Natural killer cell (primary cell): ENCODE measurements at regions not wholly inside any gene's neighbourhood (a gene's known extent, or its start where the extent isn't known, plus 50 kb on each side); places are given as distances from the start of the nearest gene placed in this dataset.

Experiments
- ATAC-seq, 3 donors: fragments of 150-1000 bp in 2 of 3; fragments of 200-7000 bp in 1 of 3; cut with Tn5 transposase; 1 replicate in 1 of 3; 2 replicates in 2 of 3; pipeline ENCODE4 v1.10.0; 2021; ENCODE audit warnings: mild to moderate bottlenecking in 2 of 3, moderate library complexity in 2 of 3
- DNase-seq, 2 donors: peaks; one replicate each; pipeline versions ENCODE4 v3.0.0 to v3.0.0-alpha.2; 2013 to 2021; ENCODE audit warnings: mixed read lengths in 1 of 2
- H3K27ac ChIP-seq: one replicate; pipeline ENCODE4 v1.5.1; 2013; ENCODE audit warnings: mild to moderate bottlenecking, low read length
- H3K27me3 ChIP-seq: one replicate; pipeline ENCODE4 v1.6.1; 2013; ENCODE audit warnings: low read length; ENCODE audit not compliant: control insufficient read depth, insufficient read depth
- H3K36me3 ChIP-seq: one replicate; pipeline ENCODE4 v1.6.1; 2013; ENCODE audit warnings: low read length; ENCODE audit not compliant: control insufficient read depth, insufficient read depth
- H3K4me1 ChIP-seq: one replicate; pipeline ENCODE4 v1.6.1; 2013; ENCODE audit warnings: low read length; ENCODE audit not compliant: control insufficient read depth, insufficient read depth
- H3K4me3 ChIP-seq: one replicate; pipeline ENCODE4 v1.5.1; 2013; ENCODE audit warnings: low read length
- H3K9me3 ChIP-seq: one replicate; pipeline ENCODE4 v1.6.1; 2013; ENCODE audit warnings: low read length; ENCODE audit not compliant: control insufficient read depth, insufficient read depth
- H3K27ac Mint-ChIP-seq, 2 donors: one replicate each; pipeline ENCODE4 v1.8.0; 2022; ENCODE audit warnings: mild to moderate bottlenecking in 2 of 2, mixed read lengths in 2 of 2, moderate library complexity in 1 of 2
- H3K27me3 Mint-ChIP-seq, 2 donors: one replicate each; pipeline ENCODE4 v1.8.0; 2022; ENCODE audit warnings: low read depth in 2 of 2, mixed read lengths in 2 of 2
- H3K36me3 Mint-ChIP-seq: one replicate; pipeline ENCODE4 v1.8.0; 2022; ENCODE audit warnings: mixed read lengths
- H3K4me1 Mint-ChIP-seq, 2 donors: one replicate each; pipeline ENCODE4 v1.8.0; 2022; ENCODE audit warnings: mixed read lengths in 2 of 2
- H3K4me3 Mint-ChIP-seq: one replicate; pipeline ENCODE4 v1.8.0; 2022; ENCODE audit warnings: mild to moderate bottlenecking, moderate library complexity, mixed read lengths
- H3K9me3 Mint-ChIP-seq, 2 donors: one replicate each; pipeline ENCODE4 v1.8.0; 2022; ENCODE audit warnings: mixed read lengths in 2 of 2
- WGBS: methylation state at CpG from one replicate; pipeline ENCODE4 v1.1.7; 2013; ENCODE audit warnings: missing lambda C conversion rate; ENCODE audit not compliant: insufficient coverage; 5-methylcytosine and 5-hydroxymethylcytosine counted together
- intact Hi-C: fragments of 100-400 bp; cut with micrococcal nuclease; formaldehyde crosslinking; loops from one replicate; pipeline ENCODE4 v1.14.2; 2022
- TF ChIP-seq, protein P1 (sequence below): fragments of 200-600 bp; IDR thresholded peaks from one replicate; pipeline ENCODE4 v1.8.0; 2022; ENCODE audit warnings: antibody characterized with exemption

- no peaks in the 10 kb centered on the region for H3K36me3 ChIP-seq
- H3K4me1 Mint-ChIP-seq: peaks cover 31 to 32% of the 10 kb centered on the region in 2 donors
- peak overlapping the region; percentile 5 for H3K4me3 Mint-ChIP-seq
- no peak overlapping the region for H3K4me3 ChIP-seq
- H3K27ac Mint-ChIP-seq: peak overlapping the region; percentile 73 to 81
- TF ChIP-seq, protein P1, sequence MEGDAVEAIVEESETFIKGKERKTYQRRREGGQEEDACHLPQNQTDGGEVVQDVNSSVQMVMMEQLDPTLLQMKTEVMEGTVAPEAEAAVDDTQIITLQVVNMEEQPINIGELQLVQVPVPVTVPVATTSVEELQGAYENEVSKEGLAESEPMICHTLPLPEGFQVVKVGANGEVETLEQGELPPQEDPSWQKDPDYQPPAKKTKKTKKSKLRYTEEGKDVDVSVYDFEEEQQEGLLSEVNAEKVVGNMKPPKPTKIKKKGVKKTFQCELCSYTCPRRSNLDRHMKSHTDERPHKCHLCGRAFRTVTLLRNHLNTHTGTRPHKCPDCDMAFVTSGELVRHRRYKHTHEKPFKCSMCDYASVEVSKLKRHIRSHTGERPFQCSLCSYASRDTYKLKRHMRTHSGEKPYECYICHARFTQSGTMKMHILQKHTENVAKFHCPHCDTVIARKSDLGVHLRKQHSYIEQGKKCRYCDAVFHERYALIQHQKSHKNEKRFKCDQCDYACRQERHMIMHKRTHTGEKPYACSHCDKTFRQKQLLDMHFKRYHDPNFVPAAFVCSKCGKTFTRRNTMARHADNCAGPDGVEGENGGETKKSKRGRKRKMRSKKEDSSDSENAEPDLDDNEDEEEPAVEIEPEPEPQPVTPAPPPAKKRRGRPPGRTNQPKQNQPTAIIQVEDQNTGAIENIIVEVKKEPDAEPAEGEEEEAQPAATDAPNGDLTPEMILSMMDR: no peak
- intact Hi-C loops: no loop called here
- H3K27me3 ChIP-seq: no peaks in the 10 kb centered on the region
- DNase-seq: no peak
- H3K9me3 Mint-ChIP-seq: peaks cover 0 to 2% of the 10 kb centered on the region in 2 donors
- H3K4me1 ChIP-seq: peaks cover 10% of the 10 kb centered on the region
- no peak overlapping the region for H3K27ac ChIP-seq
- peaks cover 19% of the 10 kb centered on the region for H3K36me3 Mint-ChIP-seq
- no peaks in the 10 kb centered on the region for H3K9me3 ChIP-seq
- no peak for ATAC-seq
- H3K27me3 Mint-ChIP-seq: no peaks in the 10 kb centered on the region
Measured at GRCh38 chr1:222421380-222421779, 126.5 kb downstream of the HHIPL2 start.

DNA sequence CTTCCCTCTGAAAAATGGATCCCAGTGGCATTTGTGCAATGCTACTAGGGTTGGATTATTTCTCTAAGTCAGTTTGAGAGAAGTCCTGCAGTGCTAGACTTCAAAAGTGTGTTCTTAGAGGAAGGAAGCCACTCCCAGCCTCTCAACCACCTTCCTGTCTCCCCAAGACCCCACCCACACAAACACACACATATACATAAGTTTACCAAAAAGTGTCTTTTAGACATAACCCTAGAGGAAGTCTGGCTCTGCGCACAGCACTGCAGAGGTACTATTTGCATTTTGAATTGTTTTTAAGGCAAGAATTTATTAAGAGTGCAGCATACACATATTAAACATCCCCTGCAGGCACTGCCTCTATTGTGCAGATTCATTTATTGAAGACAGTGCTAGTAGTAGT lies 127.3 kb downstream of the HHIPL2 start:
- H3K4me1 Mint-ChIP-seq: peaks cover 31 to 32% of the 10 kb centered on the region in 2 donors
- Histone ChIP-seq H3K27ac (no peak overlapping the region), H3K27me3 (no peaks in the 10 kb centered on the region), H3K36me3 (no peaks in the 10 kb centered on the region), H3K4me1 (peaks cover 10% of the 10 kb centered on the region), H3K4me3 (no peak overlapping the region), H3K9me3 (no peaks in the 10 kb centered on the region)
- peak overlapping the region; percentile 73 to 81 for H3K27ac Mint-ChIP-seq
- peaks cover 13% of the 10 kb centered on the region for H3K36me3 Mint-ChIP-seq
- DNase-seq: peak in 1 of 2 donors; percentile 72
- ATAC-seq: peak in 1 of 3 donors; percentile 70
- TF ChIP-seq, protein P1: no peak
- intact Hi-C loops: no loop called here
- H3K27me3 Mint-ChIP-seq: no peaks in the 10 kb centered on the region
- H3K9me3 Mint-ChIP-seq: peaks cover 0 to 2% of the 10 kb centered on the region in 2 donors
- H3K4me3 Mint-ChIP-seq: peak overlapping the region; percentile 72
- WGBS: no CpG with 5 or more reads among the region's 1 CpG

DNA sequence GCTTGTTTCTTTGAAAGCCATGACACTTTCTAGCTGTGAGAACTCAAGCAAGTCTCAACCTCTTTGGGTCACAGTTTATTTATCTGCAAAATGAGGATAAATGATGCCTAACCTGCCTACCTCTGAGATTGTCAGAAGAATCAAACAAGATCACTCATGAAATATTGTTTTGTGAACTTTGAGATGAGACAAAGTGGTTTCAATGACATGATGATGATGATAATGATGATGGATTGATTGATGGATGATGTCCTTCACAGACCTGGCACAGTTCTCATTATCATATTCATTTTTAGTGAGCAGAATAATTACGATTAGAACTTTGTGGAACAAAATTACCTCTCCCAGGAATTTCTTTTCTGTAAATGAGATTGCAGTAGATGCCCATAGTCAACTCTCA lies 129.2 kb downstream of the HHIPL2 start:
- intact Hi-C loops: no loop called here
- DNase-seq: no peak
- Histone ChIP-seq H3K36me3 (no peaks in the 10 kb centered on the region), H3K27me3 (no peaks in the 10 kb centered on the region), H3K4me3 (no peak overlapping the region), H3K4me1 (peaks cover 10% of the 10 kb centered on the region), H3K27ac (no peak overlapping the region), H3K9me3 (no peaks in the 10 kb centered on the region)
- H3K9me3 Mint-ChIP-seq: peaks cover 0 to 2% of the 10 kb centered on the region in 2 donors
- no CpG with 5 or more reads among the region's 1 CpG for WGBS
- no peak for ATAC-seq
- no peak overlapping the region for H3K27ac Mint-ChIP-seq
- H3K4me3 Mint-ChIP-seq: no peak overlapping the region
- TF ChIP-seq, protein P1: no peak
- H3K36me3 Mint-ChIP-seq: peaks cover 8% of the 10 kb centered on the region
- peaks cover 0 to under 1% of the 10 kb centered on the region in 2 donors for H3K27me3 Mint-ChIP-seq
- H3K4me1 Mint-ChIP-seq: peaks cover 31 to 32% of the 10 kb centered on the region in 2 donors

DNA sequence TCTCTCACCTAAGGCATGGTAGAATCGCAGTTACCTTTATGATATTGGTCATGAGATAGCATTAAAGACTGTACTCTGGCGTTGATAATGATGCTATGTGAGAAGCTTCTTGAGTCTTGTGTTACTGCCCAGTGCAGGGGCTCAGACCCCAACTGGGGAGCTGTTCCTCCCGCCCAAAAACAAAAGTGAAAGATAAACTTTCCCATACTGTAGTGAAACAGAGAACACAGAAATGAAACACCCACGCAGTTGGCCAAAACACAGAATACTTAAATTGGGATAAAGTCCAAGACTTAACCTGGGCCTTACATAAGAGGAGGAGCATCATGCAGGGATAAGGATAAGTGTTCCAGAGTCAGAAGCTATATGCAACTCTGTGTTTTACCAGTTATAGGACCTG lies 130.6 kb downstream of the HHIPL2 start:
- Histone ChIP-seq H3K27ac (no peak overlapping the region), H3K4me1 (peaks cover 10% of the 10 kb centered on the region), H3K4me3 (no peak overlapping the region), H3K9me3 (no peaks in the 10 kb centered on the region), H3K27me3 (no peaks in the 10 kb centered on the region), H3K36me3 (no peaks in the 10 kb centered on the region)
- peaks cover 30 to 31% of the 10 kb centered on the region in 2 donors for H3K4me1 Mint-ChIP-seq
- no peaks in the 10 kb centered on the region for H3K9me3 Mint-ChIP-seq
- TF ChIP-seq, protein P1: no peak
- intact Hi-C loops: no loop called here
- H3K27me3 Mint-ChIP-seq: peaks cover 0 to 3% of the 10 kb centered on the region in 2 donors
- WGBS: 86% methylated on average over 4 of the region's 4 CpGs
- no peak overlapping the region for H3K4me3 Mint-ChIP-seq
- H3K27ac Mint-ChIP-seq: no peak overlapping the region
- DNase-seq (no peak), ATAC-seq (no peak)
- no peaks in the 10 kb centered on the region for H3K36me3 Mint-ChIP-seq
